ENCODE measurements at regions not wholly inside any gene's neighbourhood (a gene's known extent, or its start where the extent isn't known, plus 50 kb on each side); places are given as distances from the start of the nearest gene placed in this dataset.

- TF ChIP-seq, protein P1, sequence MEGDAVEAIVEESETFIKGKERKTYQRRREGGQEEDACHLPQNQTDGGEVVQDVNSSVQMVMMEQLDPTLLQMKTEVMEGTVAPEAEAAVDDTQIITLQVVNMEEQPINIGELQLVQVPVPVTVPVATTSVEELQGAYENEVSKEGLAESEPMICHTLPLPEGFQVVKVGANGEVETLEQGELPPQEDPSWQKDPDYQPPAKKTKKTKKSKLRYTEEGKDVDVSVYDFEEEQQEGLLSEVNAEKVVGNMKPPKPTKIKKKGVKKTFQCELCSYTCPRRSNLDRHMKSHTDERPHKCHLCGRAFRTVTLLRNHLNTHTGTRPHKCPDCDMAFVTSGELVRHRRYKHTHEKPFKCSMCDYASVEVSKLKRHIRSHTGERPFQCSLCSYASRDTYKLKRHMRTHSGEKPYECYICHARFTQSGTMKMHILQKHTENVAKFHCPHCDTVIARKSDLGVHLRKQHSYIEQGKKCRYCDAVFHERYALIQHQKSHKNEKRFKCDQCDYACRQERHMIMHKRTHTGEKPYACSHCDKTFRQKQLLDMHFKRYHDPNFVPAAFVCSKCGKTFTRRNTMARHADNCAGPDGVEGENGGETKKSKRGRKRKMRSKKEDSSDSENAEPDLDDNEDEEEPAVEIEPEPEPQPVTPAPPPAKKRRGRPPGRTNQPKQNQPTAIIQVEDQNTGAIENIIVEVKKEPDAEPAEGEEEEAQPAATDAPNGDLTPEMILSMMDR (IDR thresholded peaks at IDR 0.05): no peak
- no peak for TF ChIP-seq POLR2A (IDR thresholded peaks at IDR 0.05)
Measured at GRCh38 chr21:20613654-20614053, 384.6 kb upstream of the NCAM2 start.
